ENCODE measurements at regions not wholly inside any gene's neighbourhood (a gene's known extent, or its start where the extent isn't known, plus 50 kb on each side); places are given as distances from the start of the nearest gene placed in this dataset.

- H3K36me3 ChIP-seq (ENCODE audit: control insufficient read depth, insufficient read depth, low read length) = no peaks in the 10 kb centered on the region
- no peak overlapping the region for H3K27ac ChIP-seq (ENCODE audit: low read length)
- no peak for ATAC-seq
- peaks cover 7% of the 10 kb centered on the region for H3K27me3 ChIP-seq (ENCODE audit: control insufficient read depth, insufficient read depth, low read length)
- no peaks in the 10 kb centered on the region for H3K9me3 ChIP-seq (ENCODE audit: control insufficient read depth, insufficient read depth, low read depth, low read length)
- no peak overlapping the region for H3K4me3 ChIP-seq (ENCODE audit: low read depth in 2 of 2, low read length in 2 of 2)
- TF ChIP-seq, protein P1, sequence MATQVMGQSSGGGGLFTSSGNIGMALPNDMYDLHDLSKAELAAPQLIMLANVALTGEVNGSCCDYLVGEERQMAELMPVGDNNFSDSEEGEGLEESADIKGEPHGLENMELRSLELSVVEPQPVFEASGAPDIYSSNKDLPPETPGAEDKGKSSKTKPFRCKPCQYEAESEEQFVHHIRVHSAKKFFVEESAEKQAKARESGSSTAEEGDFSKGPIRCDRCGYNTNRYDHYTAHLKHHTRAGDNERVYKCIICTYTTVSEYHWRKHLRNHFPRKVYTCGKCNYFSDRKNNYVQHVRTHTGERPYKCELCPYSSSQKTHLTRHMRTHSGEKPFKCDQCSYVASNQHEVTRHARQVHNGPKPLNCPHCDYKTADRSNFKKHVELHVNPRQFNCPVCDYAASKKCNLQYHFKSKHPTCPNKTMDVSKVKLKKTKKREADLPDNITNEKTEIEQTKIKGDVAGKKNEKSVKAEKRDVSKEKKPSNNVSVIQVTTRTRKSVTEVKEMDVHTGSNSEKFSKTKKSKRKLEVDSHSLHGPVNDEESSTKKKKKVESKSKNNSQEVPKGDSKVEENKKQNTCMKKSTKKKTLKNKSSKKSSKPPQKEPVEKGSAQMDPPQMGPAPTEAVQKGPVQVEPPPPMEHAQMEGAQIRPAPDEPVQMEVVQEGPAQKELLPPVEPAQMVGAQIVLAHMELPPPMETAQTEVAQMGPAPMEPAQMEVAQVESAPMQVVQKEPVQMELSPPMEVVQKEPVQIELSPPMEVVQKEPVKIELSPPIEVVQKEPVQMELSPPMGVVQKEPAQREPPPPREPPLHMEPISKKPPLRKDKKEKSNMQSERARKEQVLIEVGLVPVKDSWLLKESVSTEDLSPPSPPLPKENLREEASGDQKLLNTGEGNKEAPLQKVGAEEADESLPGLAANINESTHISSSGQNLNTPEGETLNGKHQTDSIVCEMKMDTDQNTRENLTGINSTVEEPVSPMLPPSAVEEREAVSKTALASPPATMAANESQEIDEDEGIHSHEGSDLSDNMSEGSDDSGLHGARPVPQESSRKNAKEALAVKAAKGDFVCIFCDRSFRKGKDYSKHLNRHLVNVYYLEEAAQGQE (IDR thresholded peaks at IDR 0.05; ENCODE audit: insufficient read depth in 1 of 2, low read depth in 2 of 2, low read length in 1 of 2) = no peak
- TF ChIP-seq SIN3A (IDR thresholded peaks at IDR 0.05; ENCODE audit: borderline replicate concordance, insufficient read depth, low read depth, low read length) = no peak
- TF ChIP-seq, protein P2, sequence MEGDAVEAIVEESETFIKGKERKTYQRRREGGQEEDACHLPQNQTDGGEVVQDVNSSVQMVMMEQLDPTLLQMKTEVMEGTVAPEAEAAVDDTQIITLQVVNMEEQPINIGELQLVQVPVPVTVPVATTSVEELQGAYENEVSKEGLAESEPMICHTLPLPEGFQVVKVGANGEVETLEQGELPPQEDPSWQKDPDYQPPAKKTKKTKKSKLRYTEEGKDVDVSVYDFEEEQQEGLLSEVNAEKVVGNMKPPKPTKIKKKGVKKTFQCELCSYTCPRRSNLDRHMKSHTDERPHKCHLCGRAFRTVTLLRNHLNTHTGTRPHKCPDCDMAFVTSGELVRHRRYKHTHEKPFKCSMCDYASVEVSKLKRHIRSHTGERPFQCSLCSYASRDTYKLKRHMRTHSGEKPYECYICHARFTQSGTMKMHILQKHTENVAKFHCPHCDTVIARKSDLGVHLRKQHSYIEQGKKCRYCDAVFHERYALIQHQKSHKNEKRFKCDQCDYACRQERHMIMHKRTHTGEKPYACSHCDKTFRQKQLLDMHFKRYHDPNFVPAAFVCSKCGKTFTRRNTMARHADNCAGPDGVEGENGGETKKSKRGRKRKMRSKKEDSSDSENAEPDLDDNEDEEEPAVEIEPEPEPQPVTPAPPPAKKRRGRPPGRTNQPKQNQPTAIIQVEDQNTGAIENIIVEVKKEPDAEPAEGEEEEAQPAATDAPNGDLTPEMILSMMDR (IDR thresholded peaks at IDR 0.05) = no peak
- ChIA-PET CTCF (no interaction called here), POLR2A (no interaction called here)
- DNase-seq (ENCODE audit: low read depth, low spot score) = no peak
- no TSS peak for BruUV-seq (replicated peaks)
- in situ Hi-C loops (cut with HindIII; ENCODE audit: low pct_unique_long_range_greater_than_20kb, low sequenced_read_pairs) (no loop called here), intact Hi-C loops (cut with micrococcal nuclease; ENCODE audit: unreplicated experiment) (no loop called here)
- no peaks in the 10 kb centered on the region for H3K4me1 ChIP-seq (ENCODE audit: control insufficient read depth, insufficient read depth, low read length)
These were observed 632.9 kb upstream of the CADM1 start for GRCh38 chr11:116136987-116137674.

DNA sequence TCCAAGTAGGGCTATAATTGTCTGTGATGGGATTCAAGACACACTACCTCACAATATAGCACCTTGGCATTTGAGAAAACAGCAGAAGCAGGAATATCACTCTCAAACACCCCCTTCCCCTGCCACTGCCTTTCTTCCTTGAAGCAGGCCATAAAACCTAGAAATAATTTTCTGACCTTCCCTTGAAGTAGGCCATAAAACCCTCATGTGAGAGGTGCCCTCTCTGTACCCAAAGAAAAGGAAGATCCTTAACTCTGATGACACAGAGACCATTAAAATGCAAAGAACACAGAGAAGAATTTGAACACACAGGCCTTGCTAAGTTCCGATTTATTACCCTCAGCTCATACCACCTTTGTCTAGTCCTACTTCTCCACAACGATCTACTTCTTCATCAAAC is 631.7 kb upstream of the CADM1 start:
- DNase-seq (ENCODE audit: low read depth, low spot score) (no peak), ATAC-seq (no peak)
- CTCF ChIA-PET = no interaction called here
- no peak overlapping the region for H3K4me3 ChIP-seq (ENCODE audit: low read depth in 2 of 2, low read length in 2 of 2)
- TF ChIP-seq, protein P2 (IDR thresholded peaks at IDR 0.05) = no peak
- TF ChIP-seq SIN3A (IDR thresholded peaks at IDR 0.05; ENCODE audit: borderline replicate concordance, insufficient read depth, low read depth, low read length) (no peak), TCF7L2 (IDR thresholded peaks at IDR 0.05; ENCODE audit: low read depth, low read length) (no peak), POLR2AphosphoS5 (IDR thresholded peaks at IDR 0.05; ENCODE audit: low read depth, low read length) (no peak)
- TF ChIP-seq, protein P1 (IDR thresholded peaks at IDR 0.05; ENCODE audit: insufficient read depth in 1 of 2, low read depth in 2 of 2, low read length in 1 of 2) = no peak
- no peaks in the 10 kb centered on the region for H3K9me3 ChIP-seq (ENCODE audit: control insufficient read depth, insufficient read depth, low read depth, low read length)
- intact Hi-C loops (cut with micrococcal nuclease; ENCODE audit: unreplicated experiment) = no loop called here
- no TSS peak for BruUV-seq (replicated peaks)
- no peak overlapping the region for H3K27ac ChIP-seq (ENCODE audit: low read length)
- H3K27me3 ChIP-seq (ENCODE audit: control insufficient read depth, insufficient read depth, low read length) = peaks cover 7% of the 10 kb centered on the region
- in situ Hi-C loops (cut with HindIII; ENCODE audit: low pct_unique_long_range_greater_than_20kb, low sequenced_read_pairs) = no loop called here
- POLR2A ChIA-PET = no interaction called here
- H3K36me3 ChIP-seq (ENCODE audit: control insufficient read depth, insufficient read depth, low read length) = no peaks in the 10 kb centered on the region
- no peaks in the 10 kb centered on the region for H3K4me1 ChIP-seq (ENCODE audit: control insufficient read depth, insufficient read depth, low read length)
